ENCODE measurements at regions not wholly inside any gene's neighbourhood (a gene's known extent, or its start where the extent isn't known, plus 50 kb on each side); places are given as distances from the start of the nearest gene placed in this dataset.

DNA sequence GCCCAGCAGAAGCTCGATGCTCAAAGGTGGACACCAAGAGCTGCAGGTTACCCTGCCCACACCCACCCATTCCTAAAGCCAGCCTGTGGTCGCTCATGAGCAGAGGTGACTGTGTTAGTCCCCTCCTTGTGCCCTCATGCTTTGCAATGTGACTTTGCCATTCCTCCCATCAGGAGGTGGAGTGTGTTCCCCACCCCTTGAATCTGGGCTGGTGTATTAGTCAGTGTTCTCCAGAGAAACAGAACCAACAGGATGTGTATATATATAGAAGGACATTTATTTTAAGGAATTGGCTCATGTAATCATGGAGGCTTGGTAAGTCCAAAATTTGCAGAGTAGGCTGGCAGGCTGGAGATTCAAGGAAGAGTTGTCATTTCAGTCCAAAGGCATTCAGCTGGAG, 54.4 kb upstream of the RNF24 start:
- no peak for DNase-seq

DNA sequence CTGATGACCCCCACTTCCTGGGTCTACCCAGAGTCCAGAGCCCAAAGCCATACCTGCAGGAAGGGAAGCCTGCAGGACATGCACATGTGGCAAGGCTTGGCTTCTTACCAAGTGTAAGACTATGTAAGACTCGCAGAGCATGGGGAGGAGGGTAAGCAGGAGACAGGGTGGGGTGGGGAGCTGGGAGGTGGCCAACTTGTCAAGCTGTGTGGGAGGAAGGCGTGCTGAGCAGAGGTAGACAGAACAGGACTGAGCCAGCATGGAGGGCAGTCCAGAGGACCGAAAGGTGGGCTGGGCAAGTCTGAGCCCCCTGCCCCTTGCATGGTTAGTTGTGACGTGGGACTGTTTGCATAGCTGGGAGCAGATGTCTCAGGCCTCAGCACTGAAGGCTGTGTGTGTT, 53.4 kb upstream of the RNF24 start:
- DNase-seq: no peak

DNA sequence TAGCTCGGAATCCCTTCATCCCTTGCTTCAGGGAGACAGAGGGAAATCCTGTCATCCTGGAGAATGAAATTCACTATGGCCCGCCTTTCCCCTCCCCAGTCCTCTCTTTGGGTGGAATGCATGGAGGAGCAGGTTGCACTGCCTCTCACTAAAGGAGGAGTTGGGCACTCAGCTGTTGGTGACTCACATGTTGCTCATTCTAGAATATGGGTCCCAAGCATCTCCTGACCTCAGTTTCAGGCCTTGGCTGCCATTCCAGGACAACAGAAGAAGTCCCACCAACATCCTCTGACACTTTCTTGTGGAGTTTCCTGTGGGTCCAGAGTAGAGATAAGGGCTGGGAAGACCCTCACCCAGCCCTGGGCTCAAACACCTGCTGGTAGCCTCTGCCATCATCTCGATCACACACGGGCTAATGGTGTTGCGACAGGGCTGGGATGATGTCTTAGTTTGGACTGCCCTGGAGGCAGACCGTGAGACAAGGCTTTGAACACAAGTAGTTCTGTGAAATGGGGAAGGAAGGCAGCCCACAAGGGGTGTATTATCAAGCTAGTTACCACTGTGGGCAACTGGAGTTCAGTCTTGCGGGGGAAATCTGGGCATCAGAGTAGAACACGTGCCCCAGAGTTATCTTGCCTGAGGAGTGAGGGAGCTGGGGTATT, 52.4 kb upstream of the RNF24 start:
- DNase-seq: no peak

DNA sequence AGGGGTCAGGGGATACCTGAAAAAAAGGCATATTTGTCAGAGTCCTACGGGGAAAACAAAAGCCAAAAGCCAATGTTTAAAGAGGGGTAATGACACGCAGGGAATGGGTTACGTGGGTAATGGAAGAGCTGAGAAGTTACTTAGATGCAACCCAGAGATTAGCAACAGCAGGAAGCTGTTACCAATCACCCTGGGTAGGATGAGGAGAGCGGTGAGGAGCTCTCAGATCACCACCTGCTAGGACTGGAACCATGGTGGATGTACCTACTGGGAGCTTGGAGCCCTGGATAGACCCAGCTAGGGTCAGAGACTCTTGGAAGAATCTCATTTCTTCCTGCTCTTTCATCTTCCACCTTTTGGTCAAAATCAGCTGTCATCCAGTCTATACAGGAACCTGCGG, 51.2 kb upstream of the RNF24 start:
- DNase-seq: no peak

DNA sequence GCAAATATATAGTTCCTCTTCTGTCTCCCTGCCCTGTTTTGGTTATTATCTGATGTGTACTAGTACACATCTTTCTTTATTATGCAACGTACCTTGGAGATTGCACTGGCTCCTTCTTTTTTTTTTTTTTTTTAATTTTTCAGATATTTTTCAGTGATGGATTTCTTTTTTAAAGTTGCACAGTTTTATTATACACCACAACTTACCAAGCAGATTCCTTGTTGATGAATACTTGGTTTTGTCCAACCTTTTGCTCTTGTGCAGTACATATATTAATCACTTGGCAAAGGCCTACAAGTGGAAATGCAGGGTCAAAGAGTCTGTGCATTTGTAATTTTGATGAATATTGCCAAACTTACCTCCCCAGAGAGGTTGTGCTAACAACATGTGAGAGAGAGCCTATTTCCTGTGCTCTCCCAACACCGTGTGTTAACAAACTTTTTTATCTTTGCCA, 50.1 kb upstream of the RNF24 start:
- DNase-seq: no peak

Measured in activated naive CD4-positive, alpha-beta T cell (primary cell).